ENCODE measurements at regions not wholly inside any gene's neighbourhood (a gene's known extent, or its start where the extent isn't known, plus 50 kb on each side); places are given as distances from the start of the nearest gene placed in this dataset.

DNA sequence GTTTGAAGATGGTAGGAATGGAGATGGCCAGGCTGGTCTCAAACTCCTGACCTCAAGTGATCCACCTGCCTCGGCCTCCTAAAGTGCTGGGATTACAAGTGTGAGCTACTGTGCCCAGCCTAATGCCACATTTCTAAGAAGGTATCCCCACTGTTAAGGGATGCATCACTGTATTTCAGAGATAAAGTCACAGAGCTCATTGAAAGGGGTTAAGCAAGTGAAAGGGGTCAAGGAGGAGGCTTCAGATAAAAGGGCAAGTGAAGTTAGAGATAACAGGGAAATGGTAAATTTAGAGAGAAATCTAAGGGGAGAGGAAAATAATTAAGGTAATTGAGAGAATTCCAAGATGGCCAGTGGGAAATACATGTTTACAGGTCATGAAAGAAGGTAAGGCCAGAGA, 93.0 kb upstream of the SP4 start:
- CTCF ChIA-PET = interaction anchor here (0.7 kb wide), 1 partner anchor 653 kb away, joined by 3 read pairs; no protein-coding TSS in a partner anchor
- Histone ChIP-seq H3K27ac (ENCODE audit: insufficient read depth, low read depth, low read length) (no peak overlapping the region), H3K4me3 (replicated peaks in 1 of 3; ENCODE audit: insufficient read depth in 1 of 3, low read depth in 1 of 3, low read length in 3 of 3) (no peak overlapping the region), H3K36me3 (ENCODE audit: control insufficient read depth in 2 of 2, extremely low read depth in 1 of 2, insufficient read depth in 2 of 2, low read length in 2 of 2) (no peaks in the 10 kb centered on the region), H3K9me3 (replicated peaks; ENCODE audit: control insufficient read depth, insufficient read depth, low read length) (no peaks in the 10 kb centered on the region), H3K79me2 (ENCODE audit: control insufficient read depth, insufficient read depth, low read length) (no peaks in the 10 kb centered on the region), H3K9ac (replicated peaks; ENCODE audit: extremely low read depth, insufficient read depth, low read length) (no peak overlapping the region), H4K20me1 (replicated peaks; ENCODE audit: control insufficient read depth, extremely low read depth, insufficient read depth, low read length) (no peaks in the 10 kb centered on the region), H3K27me3 (ENCODE audit: control insufficient read depth in 2 of 2, insufficient read depth in 2 of 2, low read length in 2 of 2) (no peaks in the 10 kb centered on the region), H3K9me1 (replicated peaks; ENCODE audit: control insufficient read depth, extremely low read depth, insufficient read depth, low read length) (no peaks in the 10 kb centered on the region), H2AFZ (ENCODE audit: low read depth, low read length) (no peak overlapping the region), H3K4me1 (ENCODE audit: control insufficient read depth, extremely low read depth, insufficient read depth, low read length) (peaks cover 12% of the 10 kb centered on the region), H3K4me2 (ENCODE audit: insufficient read depth, low read length) (no peak overlapping the region)
- DNase-seq (ENCODE audit: low read depth, low spot score) (no peak), FAIRE-seq (no peak)
- dilution Hi-C loops (cut with MboI; ENCODE audit: extremely low pct_ligation_motif_present, low sequenced_read_pairs) (no loop called here), intact Hi-C loops (cut with micrococcal nuclease) (no loop called here)
- no TSS peak for BruUV-seq (replicated peaks)
- TF ChIP-seq, protein P1, sequence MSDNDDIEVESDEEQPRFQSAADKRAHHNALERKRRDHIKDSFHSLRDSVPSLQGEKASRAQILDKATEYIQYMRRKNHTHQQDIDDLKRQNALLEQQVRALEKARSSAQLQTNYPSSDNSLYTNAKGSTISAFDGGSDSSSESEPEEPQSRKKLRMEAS (IDR thresholded peaks at IDR 0.05; ENCODE audit: insufficient read depth, insufficient read length) = no peak
- TF ChIP-seq GATA2 (IDR thresholded peaks at IDR 0.05; ENCODE audit: insufficient read depth, insufficient read length, low read depth, low read length) (no peak), FOS (IDR thresholded peaks at IDR 0.05; ENCODE audit: borderline replicate concordance, insufficient read depth, low read length) (no peak), POLR2A (IDR thresholded peaks at IDR 0.05; ENCODE audit: low read depth, low read length) (no peak), MYC (IDR thresholded peaks at IDR 0.05; ENCODE audit: low read depth, low read length) (no peak), JUN (IDR thresholded peaks at IDR 0.05; ENCODE audit: borderline replicate concordance, insufficient read depth, insufficient read length, low read depth) (no peak), POLR2AphosphoS5 (IDR thresholded peaks at IDR 0.05; ENCODE audit: insufficient read depth, low read depth, low read length) (no peak), EZH2 (IDR thresholded peaks at IDR 0.05; ENCODE audit: borderline replicate concordance, low read depth, low read length, severe bottlenecking) (no peak)
- TF ChIP-seq, protein P2, sequence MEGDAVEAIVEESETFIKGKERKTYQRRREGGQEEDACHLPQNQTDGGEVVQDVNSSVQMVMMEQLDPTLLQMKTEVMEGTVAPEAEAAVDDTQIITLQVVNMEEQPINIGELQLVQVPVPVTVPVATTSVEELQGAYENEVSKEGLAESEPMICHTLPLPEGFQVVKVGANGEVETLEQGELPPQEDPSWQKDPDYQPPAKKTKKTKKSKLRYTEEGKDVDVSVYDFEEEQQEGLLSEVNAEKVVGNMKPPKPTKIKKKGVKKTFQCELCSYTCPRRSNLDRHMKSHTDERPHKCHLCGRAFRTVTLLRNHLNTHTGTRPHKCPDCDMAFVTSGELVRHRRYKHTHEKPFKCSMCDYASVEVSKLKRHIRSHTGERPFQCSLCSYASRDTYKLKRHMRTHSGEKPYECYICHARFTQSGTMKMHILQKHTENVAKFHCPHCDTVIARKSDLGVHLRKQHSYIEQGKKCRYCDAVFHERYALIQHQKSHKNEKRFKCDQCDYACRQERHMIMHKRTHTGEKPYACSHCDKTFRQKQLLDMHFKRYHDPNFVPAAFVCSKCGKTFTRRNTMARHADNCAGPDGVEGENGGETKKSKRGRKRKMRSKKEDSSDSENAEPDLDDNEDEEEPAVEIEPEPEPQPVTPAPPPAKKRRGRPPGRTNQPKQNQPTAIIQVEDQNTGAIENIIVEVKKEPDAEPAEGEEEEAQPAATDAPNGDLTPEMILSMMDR (IDR thresholded peaks at IDR 0.05; ENCODE audit: extremely low read depth in 1 of 2, insufficient read depth in 1 of 2, low read depth in 1 of 2, low read length in 2 of 2) = no peak
- POLR2A ChIA-PET = no interaction called here

Data from endothelial cell of umbilical vein (primary cell).